ENCODE measurements at regions not wholly inside any gene's neighbourhood (a gene's known extent, or its start where the extent isn't known, plus 50 kb on each side); places are given as distances from the start of the nearest gene placed in this dataset.

DNA sequence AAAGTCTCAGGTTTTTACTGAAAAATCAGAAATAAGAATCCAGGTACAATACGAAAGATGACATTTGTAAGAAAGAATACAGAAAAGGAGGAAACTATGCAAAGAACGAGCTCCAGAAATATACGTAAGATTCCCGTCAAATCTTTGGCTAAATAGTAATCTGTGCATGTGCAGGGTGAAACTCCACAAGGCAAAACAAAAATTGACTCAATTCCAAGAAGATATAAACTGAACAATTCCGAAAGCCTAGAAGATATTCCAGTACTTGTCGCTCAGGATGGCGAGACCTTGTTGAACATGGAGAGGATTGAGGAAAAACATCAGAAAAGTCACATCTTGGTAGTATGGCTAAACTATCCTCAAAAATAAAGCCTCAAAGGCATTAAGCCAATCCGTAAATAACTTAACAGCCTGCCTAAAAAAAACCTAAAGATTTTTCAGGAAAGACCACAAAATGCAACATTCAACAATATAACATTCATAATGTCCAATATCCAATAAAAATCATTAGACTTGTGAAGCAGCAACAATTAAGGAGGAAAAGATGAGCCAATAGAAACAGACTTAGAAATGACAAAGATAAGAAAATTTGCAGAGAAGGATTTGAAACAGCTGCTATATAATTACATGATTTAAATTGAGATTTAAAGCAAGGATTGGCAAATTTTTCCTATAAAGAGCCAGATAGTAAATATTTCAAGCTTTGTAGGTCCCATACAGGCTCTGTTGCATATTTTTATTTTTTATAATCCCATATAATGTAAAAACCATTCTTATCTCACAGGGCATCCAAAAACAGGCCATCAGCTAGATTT, 166.4 kb upstream of the UBASH3B start:
- Mint-ChIP-seq H3K4me1 (ENCODE audit: low read depth, unreplicated experiment) (no peaks in the 10 kb centered on the region), H3K36me3 (ENCODE audit: insufficient read depth, unreplicated experiment) (no peaks in the 10 kb centered on the region), H3K9me3 (ENCODE audit: unreplicated experiment) (peaks cover 4% of the 10 kb centered on the region), H3K27ac (ENCODE audit: unreplicated experiment) (no peak overlapping the region), H3K27me3 (ENCODE audit: insufficient read depth, unreplicated experiment) (peaks cover 19% of the 10 kb centered on the region), H3K4me3 (ENCODE audit: unreplicated experiment) (no peak overlapping the region)
- no peak overlapping the region for H3K4me3 ChIP-seq (ENCODE audit: low read depth, low read length)
- ChIA-PET POLR2A (no interaction called here), CTCF (no interaction called here)
- peaks cover 8% of the 10 kb centered on the region; the same call in 1 of the 2 replicates for H3K9me3 ChIP-seq
- intact Hi-C loops (cut with micrococcal nuclease; ENCODE audit: unreplicated experiment): no loop called here
- DNase-seq: no peak
- no peak for TF ChIP-seq CTCF (IDR thresholded peaks at IDR 0.05; ENCODE audit: insufficient read depth in 1 of 2, low read depth in 1 of 2, low read length in 1 of 2, severe bottlenecking in 1 of 2, unreplicated experiment in 1 of 2)
- no peaks in the 10 kb centered on the region for H3K27me3 ChIP-seq (replicated peaks; ENCODE audit: control insufficient read depth, insufficient read depth, low read length)
- no peaks in the 10 kb centered on the region for H3K4me1 ChIP-seq
- H3K36me3 ChIP-seq (ENCODE audit: control insufficient read depth, insufficient read depth, low read length): no peaks in the 10 kb centered on the region
- no TSS peak for BruUV-seq (replicated peaks)

DNA sequence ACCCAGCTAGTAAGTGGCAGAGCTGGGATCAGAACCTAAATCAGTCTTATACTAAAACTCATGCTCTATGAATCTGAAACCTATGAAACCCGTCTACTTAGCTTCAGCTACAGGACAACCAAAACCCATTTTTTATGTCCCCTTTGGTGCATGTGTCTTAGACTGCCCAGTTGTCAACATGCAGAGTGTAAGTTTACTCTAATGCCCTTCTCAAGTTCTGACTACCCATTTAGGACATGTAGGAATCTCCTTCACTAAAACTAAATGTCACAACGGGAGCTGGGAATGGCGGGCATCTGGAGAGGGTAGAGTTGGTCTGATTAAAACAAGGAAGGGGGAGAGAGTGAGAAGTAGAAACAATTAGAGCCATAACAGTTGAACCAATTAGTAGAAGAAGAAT, 167.9 kb upstream of the UBASH3B start:
- Histone ChIP-seq H3K4me3 (ENCODE audit: low read depth, low read length) (no peak overlapping the region), H3K9me3 (peaks cover 21% of the 10 kb centered on the region), H3K27me3 (replicated peaks; ENCODE audit: control insufficient read depth, insufficient read depth, low read length) (no peaks in the 10 kb centered on the region), H3K4me1 (no peaks in the 10 kb centered on the region), H3K36me3 (ENCODE audit: control insufficient read depth, insufficient read depth, low read length) (no peaks in the 10 kb centered on the region)
- Mint-ChIP-seq H3K27me3 (ENCODE audit: insufficient read depth, unreplicated experiment) (peaks cover 19% of the 10 kb centered on the region), H3K9me3 (ENCODE audit: unreplicated experiment) (peaks cover 18% of the 10 kb centered on the region), H3K36me3 (ENCODE audit: insufficient read depth, unreplicated experiment) (no peaks in the 10 kb centered on the region), H3K4me3 (ENCODE audit: unreplicated experiment) (no peak overlapping the region), H3K4me1 (ENCODE audit: low read depth, unreplicated experiment) (no peaks in the 10 kb centered on the region), H3K27ac (ENCODE audit: unreplicated experiment) (no peak overlapping the region)
- no peak for TF ChIP-seq CTCF (IDR thresholded peaks at IDR 0.05; ENCODE audit: insufficient read depth in 1 of 2, low read depth in 1 of 2, low read length in 1 of 2, severe bottlenecking in 1 of 2, unreplicated experiment in 1 of 2)
- POLR2A ChIA-PET: no interaction called here
- no peak for DNase-seq
- no TSS peak for BruUV-seq (replicated peaks)
- intact Hi-C loops (cut with micrococcal nuclease; ENCODE audit: unreplicated experiment): no loop called here
- CTCF ChIA-PET: no interaction called here

DNA sequence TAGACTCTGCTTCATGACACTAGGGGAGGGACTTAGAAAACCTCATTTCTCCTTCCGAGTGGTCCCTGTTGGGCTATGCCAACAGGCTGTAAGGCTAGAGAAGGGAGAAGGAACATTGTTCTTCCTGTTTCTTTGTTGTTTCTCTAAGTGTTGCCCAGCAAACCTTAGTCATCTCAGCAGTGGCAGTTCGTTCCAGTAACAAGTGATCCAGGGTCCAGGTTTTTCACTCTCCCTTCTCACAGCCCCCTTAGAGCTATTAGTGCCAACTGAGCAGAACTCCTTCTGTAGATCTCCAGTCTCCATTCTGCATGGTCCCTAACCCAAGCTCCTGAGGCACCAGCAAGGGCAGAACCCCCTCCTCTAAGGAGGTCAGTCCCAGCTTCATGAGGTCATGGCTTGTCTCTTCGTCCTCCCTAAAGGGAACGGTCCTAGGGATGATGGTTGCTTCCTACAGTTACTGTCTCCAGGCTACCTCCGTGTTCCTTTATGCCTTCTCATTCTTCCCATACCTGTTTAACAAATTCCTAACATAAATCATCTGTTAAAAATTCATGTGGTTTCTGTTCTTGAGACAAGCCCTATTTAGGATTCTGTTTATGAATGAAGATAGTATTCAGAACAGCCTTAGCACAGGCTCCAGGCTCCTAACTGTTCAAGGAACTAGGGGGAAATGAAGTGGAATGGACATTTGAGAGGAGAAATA, 168.6 kb upstream of the UBASH3B start:
- ChIA-PET CTCF (interaction anchor here (0.6 kb wide), 2 partner anchors 91 to 99 kb away, joined by 3 read pairs; no protein-coding TSS in a partner anchor), POLR2A (no interaction called here)

More for the DNA sequence above, 168.6 kb upstream of the UBASH3B start:
- Mint-ChIP-seq H3K4me1 (ENCODE audit: low read depth, unreplicated experiment) (no peaks in the 10 kb centered on the region), H3K27ac (ENCODE audit: unreplicated experiment) (no peak overlapping the region), H3K9me3 (ENCODE audit: unreplicated experiment) (peaks cover 25% of the 10 kb centered on the region), H3K4me3 (ENCODE audit: unreplicated experiment) (no peak overlapping the region), H3K36me3 (ENCODE audit: insufficient read depth, unreplicated experiment) (no peaks in the 10 kb centered on the region), H3K27me3 (ENCODE audit: insufficient read depth, unreplicated experiment) (peaks cover 16% of the 10 kb centered on the region)
- peaks cover 21% of the 10 kb centered on the region for H3K9me3 ChIP-seq
- no peaks in the 10 kb centered on the region for H3K4me1 ChIP-seq
- intact Hi-C loops (cut with micrococcal nuclease; ENCODE audit: unreplicated experiment): no loop called here
- BruUV-seq (replicated peaks): no TSS peak
- H3K36me3 ChIP-seq (ENCODE audit: control insufficient read depth, insufficient read depth, low read length): no peaks in the 10 kb centered on the region
- no peak overlapping the region for H3K4me3 ChIP-seq (ENCODE audit: low read depth, low read length)
- H3K27me3 ChIP-seq (replicated peaks; ENCODE audit: control insufficient read depth, insufficient read depth, low read length): no peaks in the 10 kb centered on the region
- peak in 1 of 2 experiments; percentile 19 for DNase-seq
- no peak for TF ChIP-seq CTCF (IDR thresholded peaks at IDR 0.05; ENCODE audit: insufficient read depth in 1 of 2, low read depth in 1 of 2, low read length in 1 of 2, severe bottlenecking in 1 of 2, unreplicated experiment in 1 of 2)

Measured in Caco-2 (cell line).